SKM-1 (cell line): ENCODE measurements at regions not wholly inside any gene's neighbourhood (a gene's known extent, or its start where the extent isn't known, plus 50 kb on each side); places are given as distances from the start of the nearest gene placed in this dataset.

Source experiments
- DNase-seq: peaks from one replicate; lab custom pipeline; 2025; ENCODE audit not compliant: unreplicated experiment; lab: John Stamatoyannopoulos, UW

DNA sequence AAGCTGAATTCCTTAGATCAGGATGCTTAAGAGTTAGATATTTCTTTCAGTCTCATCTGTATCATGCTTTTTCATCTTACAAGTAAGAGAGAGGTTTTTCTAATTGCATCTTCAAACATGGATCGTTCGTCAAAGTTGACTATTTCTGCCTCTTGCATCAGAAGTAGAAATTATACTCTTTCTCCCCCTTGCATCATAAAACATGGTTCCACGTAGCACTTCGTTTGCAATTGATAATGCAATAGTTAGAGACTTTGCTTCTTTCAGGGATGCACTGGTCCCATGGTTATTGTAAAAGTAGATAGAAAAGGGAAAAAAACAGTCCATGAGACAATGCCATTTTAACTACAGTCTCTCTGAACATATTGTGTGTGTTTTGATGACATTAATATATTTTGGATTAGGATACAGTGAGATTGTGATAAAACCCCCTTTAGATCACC, 75.1 kb upstream of the PARD3B start:
- no peak for DNase-seq

DNA sequence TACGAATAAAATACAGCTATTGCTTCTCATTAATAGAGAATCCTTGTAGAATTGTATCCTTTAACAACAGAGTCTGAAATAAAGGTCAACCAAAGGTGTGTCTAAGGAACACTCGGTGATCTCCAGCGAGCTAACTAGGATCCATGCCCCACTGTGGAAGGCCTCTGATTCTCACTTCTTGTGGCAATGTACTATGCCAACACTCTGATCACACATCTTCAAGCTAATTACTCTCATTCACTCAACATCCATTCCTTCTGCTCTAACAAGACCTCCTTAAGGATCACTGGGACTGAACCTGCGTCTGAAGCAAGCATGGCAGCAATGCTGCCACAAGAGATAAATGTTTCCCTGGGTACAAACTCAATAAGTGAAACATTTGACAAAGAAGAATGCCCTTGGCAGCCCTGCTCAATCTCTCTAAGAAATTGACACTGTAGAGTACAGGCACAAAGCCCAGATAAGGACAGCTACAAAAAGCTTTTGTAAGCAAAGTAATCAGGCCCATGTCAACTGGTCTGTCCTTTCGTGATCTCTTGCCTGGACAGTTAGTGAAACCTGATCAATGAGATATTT, 74.6 kb upstream of the PARD3B start:
- DNase-seq, result no peak

DNA sequence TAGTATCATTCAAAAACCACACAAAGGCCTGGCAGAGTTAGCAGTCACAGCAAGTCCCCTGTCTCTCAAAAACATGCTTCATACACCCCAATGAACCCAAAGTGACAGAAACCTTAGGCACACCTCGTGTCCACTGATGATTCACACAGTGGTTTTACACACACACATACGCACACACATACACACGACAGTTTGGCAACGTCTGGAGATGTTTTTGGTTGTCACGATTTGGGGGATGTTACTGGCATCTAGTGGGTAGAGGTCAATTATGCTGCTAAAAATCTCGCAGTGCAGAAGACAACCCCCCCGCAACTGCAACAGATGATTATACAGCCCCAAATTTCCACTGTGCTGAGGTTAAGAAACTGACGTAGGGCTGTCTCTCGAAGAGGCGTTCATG, 72.9 kb upstream of the PARD3B start:
- DNase-seq, result no peak

DNA sequence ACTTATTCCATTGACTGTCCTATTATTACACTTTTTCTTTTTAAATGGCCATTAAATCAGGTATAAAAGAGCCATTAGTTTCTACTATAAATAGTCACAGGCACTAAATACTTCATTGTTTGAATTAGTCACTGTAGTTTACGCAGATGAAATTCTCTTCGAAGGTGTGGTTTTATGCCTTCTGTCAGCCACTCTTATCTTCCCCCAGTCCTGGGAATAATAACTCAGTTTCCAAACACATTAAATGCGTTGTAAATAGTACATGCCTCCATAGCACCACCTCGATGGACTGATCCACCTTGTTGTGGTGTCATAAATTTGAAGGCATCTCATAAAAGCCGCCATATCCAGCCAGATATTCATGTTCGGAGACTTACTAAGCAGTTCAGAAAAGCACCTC, 72.1 kb upstream of the PARD3B start:
- DNase-seq, result no peak

DNA sequence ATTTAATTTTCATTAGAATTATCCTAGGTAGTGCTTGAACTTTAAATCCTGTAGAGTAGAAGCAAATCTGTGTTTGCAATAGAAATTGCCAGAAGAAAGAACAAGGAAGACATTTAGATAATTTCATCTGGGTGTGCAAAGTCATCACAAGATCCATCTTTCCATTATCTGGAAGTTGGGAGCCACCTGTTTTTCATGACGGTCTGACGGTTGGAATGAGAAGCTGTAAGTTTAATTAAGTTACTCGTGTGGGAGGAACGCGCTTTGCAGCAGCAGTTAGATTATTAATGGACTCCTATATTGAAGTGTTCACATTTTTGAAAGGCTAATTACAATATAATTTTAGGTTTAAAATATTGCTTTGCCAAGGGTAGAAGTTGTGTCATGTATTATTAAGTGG, 69.9 kb upstream of the PARD3B start:
- no peak for DNase-seq

DNA sequence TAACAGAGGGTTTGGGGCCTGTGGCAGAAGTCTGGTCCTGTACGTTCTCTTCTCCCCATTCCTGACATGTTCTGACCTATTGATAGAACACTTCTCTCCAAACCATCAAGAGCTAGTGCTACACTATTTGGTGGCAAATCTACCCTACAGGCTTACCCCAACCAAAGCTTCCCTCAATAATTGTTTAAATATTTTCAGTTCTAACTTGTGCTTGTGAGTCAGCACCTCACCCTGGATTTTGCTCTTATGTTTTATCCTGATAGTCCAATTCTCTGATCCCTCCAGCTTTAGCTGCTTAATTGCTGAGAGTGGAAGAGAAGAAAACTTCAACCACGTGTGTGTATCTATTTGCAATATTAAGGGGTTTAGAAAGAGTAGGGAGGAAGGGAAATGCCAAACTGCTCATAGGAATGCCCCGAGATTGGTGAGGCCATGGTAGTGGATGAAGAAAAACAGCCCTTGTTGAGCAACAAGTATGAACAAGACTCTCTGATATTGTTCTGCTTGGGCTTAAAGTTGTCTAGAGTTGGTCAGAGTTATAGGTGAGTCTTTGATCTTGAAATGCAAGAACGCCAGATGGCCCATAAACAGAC, 67.8 kb upstream of the PARD3B start:
- no peak for DNase-seq

DNA sequence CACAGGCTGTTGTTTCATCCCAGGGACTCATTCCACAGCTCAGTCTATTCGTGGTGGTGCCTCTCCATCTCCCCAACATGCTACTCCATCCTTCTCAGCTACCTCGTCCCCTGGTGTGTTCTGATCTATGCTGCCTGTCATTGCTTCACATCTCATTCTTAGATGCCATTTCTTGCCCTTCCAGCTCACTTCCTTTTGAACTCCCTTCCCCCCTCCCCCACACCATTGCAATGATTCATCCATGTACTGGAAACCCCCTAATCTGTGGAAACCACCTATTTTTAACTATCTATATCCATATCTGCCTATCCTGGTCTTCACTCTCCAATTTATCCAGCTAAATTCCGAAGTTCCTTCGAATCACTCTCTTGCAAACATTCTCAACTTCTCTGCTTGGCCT, 65.7 kb upstream of the PARD3B start:
- no peak for DNase-seq

DNA sequence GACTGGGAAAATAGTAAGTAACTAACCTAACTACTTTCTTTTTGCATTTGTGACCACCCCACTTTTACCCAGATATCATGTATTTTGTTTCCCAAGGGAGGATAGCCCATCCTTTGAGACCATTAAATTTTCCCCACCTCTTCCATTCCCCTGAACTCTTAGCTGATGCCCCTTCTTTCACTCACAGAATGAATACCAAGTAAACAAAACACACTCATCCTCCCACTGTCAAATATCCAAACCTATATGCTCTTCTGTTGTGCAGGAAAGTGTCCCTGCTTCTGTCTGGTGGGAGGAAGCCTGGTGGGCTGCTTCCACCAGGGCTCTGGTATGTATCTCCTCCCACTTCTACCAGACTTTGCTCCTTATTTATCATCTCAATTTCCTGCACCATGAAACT, 64.6 kb upstream of the PARD3B start:
- no peak for DNase-seq

DNA sequence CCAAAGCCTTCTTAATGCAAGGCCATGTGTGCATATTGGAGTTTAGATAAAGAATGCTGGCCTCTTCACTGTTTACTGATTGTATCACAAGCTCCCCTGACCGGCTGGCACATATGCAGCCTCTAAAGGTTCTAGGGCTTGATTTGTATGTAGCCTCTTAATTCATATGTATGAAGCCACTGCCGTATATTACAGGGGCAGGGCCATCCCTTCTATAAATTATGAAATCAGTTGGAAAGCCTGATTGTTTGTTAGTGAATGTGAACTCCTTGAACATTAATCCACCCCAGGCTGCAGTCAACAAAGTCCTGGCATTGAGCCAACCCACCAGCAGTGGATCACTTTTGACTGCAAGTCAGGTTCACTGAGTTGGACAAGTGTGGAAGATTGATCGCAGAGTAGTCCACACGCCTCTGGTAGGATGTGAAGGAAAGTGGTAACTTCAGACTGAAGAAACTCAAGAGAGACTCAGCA, 61.6 kb upstream of the PARD3B start:
- DNase-seq, result no peak

DNA sequence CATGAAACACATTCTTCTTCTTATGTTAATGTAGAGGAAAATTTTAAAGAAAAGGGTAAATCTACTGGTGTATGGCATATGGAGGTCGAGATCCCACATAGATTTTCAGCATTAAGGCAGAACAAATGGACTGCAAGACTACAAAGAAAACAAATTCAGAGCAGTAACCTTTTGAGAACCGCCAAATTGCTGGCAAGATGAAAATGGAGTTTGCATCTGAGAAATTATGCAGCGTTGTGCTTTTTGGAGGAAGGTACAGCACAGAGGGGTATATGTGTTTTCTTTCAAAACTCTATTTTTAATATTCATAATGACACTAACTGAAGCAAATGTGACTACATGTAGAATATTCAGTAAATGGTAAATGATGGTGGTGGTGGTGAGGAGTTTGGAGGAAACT, 59.0 kb upstream of the PARD3B start:
- no peak for DNase-seq

DNA sequence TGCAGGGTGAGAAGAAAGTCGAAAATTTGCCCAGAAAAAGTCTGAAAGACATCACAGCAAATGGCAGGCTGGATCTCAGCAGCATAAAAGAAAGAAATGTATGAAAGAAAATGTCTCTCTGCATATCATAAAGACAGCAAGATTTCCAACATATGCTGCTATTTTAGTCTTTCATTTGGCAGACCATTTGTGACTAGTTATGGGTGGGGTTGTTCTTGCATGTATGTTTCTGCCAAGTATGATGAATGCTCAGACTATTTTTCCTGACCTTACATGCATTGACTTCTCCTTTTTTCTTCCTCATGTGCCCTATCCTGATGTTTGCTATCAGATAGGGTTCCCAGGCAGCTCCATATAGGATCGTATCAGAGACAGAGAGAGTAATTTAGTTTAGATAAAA, 58.5 kb upstream of the PARD3B start:
- no peak for DNase-seq

DNA sequence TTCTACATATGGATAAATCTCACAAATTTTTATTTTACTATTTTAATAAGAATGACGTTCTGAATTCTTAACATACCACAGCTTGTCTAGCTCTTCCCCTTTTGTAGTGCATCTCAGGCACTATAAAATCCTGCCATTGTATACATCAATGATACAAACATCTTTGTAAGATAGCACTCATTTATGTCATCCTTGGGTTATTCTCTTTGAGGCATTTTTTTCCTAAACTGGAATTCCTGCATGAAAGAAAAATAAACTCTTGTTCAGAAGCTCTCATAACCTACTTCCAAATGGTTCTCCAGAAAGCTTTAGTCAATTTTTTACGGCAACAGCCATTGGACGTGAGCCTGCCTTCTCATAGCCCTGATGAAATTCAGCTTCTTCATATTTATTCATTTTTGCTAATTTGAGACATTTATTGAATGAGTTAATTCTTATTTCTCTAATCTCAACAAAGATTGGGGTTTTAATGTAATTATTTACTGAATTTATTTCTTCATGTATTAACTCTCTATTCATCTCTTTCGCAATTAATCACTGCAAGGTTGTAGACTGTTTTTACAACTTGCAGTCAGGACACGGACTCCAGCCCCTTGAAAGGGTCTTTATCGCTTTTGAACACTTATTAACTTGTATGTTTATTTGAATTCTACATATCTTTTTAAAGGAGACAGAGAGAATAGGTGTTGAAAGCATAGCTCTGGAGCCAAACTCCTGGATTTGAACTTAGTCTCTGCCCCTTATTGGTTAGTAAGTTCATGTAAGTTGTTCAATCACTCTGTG, 57.6 kb upstream of the PARD3B start:
- no peak for DNase-seq

DNA sequence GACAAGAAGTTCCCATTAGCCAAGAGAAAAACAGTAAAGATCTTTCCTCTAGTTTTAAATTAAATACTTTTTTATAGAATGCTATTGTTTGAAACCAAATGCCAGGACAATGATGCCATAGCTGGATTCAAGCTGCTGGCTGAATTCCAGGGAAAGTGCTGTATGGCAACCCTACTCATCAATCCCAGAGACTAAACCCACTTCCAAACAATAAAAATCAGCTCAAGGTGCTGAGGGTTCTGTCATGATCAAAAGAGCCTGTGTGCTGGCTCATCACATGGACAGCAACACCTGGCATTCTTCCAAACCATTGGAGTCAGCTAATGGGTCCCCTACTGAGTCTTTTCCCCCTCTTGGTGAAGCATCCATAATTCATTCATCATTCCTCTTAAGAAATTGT, 53.7 kb upstream of the PARD3B start:
- DNase-seq, result no peak

DNA sequence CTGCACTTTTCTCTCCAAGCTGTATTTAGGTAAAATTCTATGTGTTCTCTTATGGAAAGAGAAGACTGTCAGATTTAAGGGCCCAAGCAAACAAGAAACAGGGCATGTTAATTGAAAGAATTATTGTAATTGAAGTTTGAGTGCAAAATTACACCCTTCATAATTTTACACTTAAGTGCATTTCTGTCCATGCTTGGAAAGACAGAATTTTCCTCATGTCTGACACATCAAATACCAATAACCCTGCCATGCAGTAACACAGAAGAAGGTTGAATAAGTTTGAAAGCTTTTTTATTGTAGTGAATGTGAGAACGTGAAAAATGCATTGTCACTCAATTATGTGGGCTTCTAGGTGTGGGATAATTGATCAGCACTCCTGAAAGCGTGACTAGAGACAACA, 52.9 kb upstream of the PARD3B start:
- no peak for DNase-seq

DNA sequence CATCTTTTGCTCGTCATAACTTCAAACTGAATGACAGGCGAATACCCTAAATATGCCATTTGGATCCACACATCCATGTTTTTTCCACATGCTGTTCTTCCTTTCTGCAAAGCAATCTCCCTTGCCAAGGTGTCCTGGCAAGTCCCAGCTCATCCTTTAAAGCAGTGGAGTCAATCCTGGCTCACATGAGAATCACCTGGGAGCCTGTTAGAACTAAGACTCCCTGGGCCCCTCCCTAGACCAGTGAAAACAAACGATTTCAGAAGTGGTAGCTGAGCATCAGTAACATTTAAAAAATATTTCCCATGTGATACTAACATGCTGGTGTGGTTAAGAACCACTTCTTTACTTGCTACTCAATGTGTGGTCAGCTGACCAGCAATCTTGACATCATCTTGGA, 50.6 kb upstream of the PARD3B start:
- no peak for DNase-seq

DNA sequence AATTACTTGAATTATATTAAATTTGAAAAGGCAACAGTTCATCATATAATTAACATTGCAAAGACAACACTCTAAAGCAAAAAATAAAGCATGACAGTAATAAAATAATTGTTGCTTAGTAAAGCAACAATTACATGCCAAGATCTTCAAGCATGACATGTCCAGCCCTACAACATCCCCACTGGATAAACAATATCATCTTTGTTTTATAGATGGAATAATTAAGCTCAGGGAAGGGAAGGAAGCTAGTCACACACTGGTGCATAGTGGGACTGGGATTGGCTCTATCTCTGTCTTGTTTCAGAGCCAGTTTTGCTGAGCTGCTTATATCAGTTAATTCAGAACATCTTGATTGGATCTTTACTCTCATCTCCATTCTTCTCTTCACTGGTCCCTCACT, 49.9 kb upstream of the PARD3B start:
- DNase-seq, result no peak
